Retinal pigment epithelial cell (primary cell): ENCODE measurements at regions not wholly inside any gene's neighbourhood (a gene's known extent, or its start where the extent isn't known, plus 50 kb on each side); places are given as distances from the start of the nearest gene placed in this dataset.

Experiments used
- DNase-seq: peaks from one replicate; pipeline ENCODE4 v3.0.0-alpha.2; 2010; ENCODE audit warnings: low read depth
- H3K4me3 ChIP-seq: 2 replicates; pipeline ENCODE4 v1.5.1; 2011; ENCODE audit warnings: mild to moderate bottlenecking, low read length, control low read depth, moderate library complexity
- CTCF ChIP-seq: conservative IDR thresholded peaks from 2 replicates; pipeline ENCODE4 v1.5.1; 2011; ENCODE audit warnings: low read depth, low read length, control low read depth, inconsistent platforms

GRCh38 chr10:3684891-3685290, 100.1 kb downstream of the KLF6 start:
- H3K4me3 ChIP-seq: no peak overlapping the region
- TF ChIP-seq CTCF: no peak
- no peak for DNase-seq

- no peak overlapping the region for H3K4me3 ChIP-seq
- no peak for TF ChIP-seq CTCF
- DNase-seq: no peak
These were observed 101.4 kb downstream of the KLF6 start for GRCh38 chr10:3683560-3683959.

DNA sequence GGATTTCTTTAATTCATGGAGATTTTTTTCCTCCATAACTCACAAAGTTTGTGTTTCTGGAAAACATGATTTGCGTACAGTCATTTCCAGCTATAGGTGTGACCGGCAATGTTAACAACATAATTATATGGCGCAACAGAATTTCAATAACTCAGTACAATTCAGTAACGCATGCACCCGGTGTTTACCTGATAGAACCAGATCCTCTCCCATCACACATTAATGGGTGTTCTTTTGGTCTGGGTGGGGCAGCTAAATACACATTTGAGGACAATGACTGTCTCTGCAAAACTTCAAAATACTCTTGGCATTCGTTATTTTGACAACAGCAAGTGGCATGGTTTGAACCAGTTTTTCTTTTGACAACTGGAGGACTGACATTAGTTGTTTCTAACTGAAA, 102.3 kb downstream of the KLF6 start:
- DNase-seq: no peak
- no peak for TF ChIP-seq CTCF

GRCh38 chr10:3681642-3682554, 103.1 kb downstream of the KLF6 start:
- DNase-seq: no peak
- no peak overlapping the region for H3K4me3 ChIP-seq
- TF ChIP-seq CTCF: no peak

More for the DNA sequence above, 102.3 kb downstream of the KLF6 start:
- H3K4me3 ChIP-seq: no peak overlapping the region

- no peak for TF ChIP-seq CTCF
- H3K4me3 ChIP-seq: no peak overlapping the region
These were observed 104.9 kb downstream of the KLF6 start for GRCh38 chr10:3679950-3680629.

DNA sequence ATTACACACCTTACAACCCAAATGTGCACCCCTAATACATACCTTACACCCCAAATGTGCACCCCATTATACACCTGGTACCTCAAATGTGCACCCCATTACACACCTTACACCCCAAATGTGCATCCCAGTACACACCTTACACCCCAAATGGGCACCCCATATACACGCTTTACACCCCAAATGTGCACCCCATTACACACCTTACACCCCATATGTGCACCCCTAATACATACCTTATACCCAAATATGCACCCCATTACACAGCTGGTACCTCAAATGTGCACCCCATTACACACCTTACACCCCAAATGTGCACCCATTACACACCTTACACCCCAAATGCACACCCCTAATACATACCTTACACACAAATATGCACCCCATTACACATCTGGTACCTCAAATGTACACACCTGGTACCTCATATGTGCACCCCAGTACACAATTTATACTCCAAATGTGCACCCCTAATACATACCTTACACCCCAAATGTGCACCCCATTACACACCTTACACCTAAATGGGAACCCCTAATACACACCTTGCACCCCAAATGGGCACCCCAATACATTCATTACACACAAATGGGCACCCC, 106.3 kb downstream of the KLF6 start:
- no peak for TF ChIP-seq CTCF
- H3K4me3 ChIP-seq: no peak overlapping the region
- DNase-seq: no peak

More at GRCh38 chr10:3679950-3680629, 104.9 kb downstream of the KLF6 start:
- DNase-seq: no peak
